ENCODE measurements at regions not wholly inside any gene's neighbourhood (a gene's known extent, or its start where the extent isn't known, plus 50 kb on each side); places are given as distances from the start of the nearest gene placed in this dataset.
"Not testable (repeated sequence)": the region's sequence is repeated elsewhere in the genome, so short reads cannot be mapped to it uniquely, and the experiment has no call there.

DNA sequence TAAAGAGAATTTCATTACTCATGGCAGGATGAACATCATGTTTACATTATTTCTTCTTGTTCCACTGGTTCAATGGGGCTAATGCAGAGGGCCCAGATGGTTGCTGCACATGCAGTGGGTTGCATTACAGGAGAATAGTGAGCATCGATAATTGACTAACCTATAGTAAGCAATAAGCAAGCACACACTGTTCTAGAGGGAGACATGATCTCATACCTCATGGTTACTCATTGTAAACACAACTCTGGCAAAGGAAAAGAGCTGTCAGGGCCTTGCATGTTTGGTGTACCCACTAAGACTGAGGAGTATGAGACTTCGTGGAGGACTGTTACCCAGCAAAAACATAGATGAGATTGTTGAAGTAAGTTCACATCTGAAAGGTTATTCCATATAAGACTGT is 885.6 kb upstream of the VRK2 start:
- no peak for DNase-seq (ENCODE audit: low spot score)

DNA sequence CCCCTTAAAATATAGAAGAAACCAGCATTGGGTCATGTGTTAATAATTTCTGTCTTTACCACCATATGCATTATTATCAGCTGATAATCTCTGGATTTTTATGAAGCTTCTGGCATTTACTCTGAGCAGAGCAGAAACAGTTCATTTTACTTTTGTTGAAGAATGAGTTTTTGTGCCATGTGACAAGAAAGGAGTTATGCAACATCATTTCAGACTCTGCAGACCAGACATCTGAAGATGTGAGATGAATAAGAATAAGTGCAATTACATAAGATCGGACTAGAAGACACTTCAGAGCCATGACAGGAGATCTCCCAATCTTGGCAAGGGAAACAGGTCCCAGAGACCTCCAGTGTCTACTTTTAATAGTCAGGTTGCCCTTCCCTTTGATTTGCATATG is 869.4 kb upstream of the VRK2 start:
- DNase-seq (ENCODE audit: low spot score), result no peak

DNA sequence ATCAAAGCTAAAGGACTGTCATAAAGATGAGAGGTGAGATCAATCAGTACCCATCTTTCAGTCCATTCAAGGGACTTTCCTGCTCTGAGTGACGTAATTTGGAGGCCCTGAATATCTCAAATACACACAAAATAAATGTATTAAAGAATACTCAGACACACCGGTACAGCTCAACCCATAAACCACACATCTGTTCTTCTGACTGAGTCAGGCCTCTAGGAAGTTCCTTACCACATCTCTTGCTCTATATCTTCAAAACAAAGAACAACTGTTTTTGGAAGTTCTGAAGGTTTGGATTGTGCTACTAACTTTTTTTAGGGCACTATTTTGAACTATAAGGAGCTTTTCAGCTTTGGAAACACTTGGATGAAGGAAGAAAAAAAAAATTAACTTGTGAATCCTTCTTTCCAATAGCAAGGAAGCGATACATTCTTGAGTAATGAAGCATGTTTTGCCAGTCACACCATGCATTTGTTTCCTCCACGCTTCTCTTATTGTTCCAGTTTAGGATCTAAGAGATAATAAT is 866.5 kb upstream of the VRK2 start:
- DNase-seq (ENCODE audit: low spot score), result no peak

GRCh38 chr2:57180678-57181077 is 865.9 kb upstream of the VRK2 start:
- DNase-seq (ENCODE audit: low spot score), result no peak

DNA sequence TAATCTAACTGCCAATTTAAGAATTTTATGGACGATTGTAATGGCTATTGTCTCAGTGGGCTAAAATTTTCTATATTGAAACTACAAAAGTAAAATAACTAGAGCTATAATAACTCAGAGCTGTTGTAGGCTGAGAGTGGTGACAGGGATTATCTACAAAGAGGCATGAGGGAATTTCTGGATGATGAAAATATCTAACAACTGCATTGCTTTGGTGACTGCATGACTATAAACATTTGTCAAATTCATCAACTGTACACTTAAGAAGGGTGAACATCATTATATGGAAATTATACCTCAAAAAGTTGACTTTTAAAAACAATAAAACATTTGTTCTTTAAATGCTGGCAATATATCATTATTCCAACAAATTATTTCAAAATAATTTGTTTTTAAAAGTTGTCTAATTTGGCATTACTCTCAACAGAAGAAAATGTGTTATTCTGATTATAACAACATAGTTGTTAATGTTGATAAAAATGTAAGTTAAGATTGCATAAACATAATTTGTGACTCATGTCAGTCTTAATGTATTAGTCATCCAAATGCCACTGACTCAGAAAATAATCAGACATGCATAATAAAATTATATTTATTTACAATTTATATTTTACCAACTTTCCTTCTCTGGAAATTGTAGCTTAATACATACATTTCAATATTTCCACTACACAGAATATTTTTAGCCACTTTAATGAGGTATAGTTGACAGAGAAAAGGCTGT is 865.1 kb upstream of the VRK2 start:
- DNase-seq (ENCODE audit: low spot score), result no peak

GRCh38 chr2:57182916-57183315 is 863.7 kb upstream of the VRK2 start:
- DNase-seq (ENCODE audit: low spot score), result no peak

GRCh38 chr2:57185568-57185967 is 861.0 kb upstream of the VRK2 start:
- no peak for DNase-seq (ENCODE audit: low spot score)

DNA sequence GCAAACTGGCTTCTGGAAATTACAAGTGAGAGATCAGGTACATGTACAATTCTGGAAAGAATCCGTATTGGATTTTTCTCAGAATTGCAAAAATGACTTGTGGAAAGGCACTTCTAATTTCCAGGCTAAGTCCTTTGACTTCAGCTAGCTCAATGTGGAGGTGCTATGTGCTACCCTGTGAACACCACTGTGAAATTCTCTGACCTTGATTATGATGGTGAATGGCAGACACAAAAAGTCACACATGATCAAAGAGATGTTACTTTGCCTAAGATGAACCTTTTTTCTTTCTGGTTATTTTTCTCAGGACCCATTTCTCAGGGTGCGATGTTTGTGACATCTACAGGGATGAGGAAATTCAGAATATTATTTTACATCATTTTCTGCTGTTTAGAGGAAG is 856.6 kb upstream of the VRK2 start:
- no peak for DNase-seq (ENCODE audit: low spot score)

- no peak for DNase-seq (ENCODE audit: low spot score)
Observed at GRCh38 chr2:57199663-57200062, 846.9 kb upstream of the VRK2 start.

DNA sequence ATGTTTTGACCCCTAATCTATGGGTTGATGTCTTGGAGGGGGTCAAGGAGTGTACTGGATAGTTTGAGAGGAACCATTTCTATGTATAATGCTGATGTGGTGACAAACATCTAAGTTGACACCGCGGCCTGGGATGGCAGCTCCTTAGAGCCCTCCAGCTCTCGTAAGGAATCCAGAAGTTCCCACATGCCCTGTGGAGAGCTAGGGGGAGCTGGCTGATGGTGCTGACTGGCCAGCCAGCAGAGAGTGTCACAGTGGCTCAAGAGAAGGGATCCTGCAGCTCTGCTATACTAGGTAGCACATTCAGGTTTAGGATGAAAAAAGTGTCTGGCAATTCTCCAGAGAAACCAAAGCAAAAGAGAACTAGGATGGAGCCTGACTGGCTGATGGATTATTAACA is 842.2 kb upstream of the VRK2 start:
- no peak for DNase-seq (ENCODE audit: low spot score)

- DNase-seq (ENCODE audit: low spot score), result no peak
Observed at GRCh38 chr2:57205241-57205640, 841.4 kb upstream of the VRK2 start.

DNA sequence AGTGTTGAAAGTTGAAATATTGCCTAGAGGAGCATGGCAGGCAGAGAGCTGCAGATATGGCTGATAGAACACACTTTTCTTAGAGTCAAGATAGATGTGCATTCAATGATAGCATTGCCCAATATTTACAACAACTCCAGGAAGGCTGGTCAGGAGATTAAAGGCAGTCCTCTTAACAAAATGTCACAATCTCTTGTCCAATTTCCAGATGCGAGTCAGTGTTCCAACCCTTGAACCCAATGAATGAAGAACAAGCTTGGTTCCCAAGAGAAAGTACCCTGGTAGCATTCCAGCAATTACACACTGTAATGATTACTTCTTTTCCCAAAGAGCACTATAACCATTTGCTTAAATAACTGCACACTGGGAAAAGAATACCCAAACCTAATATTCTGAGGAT is 839.4 kb upstream of the VRK2 start:
- DNase-seq (ENCODE audit: low spot score), result no peak

DNA sequence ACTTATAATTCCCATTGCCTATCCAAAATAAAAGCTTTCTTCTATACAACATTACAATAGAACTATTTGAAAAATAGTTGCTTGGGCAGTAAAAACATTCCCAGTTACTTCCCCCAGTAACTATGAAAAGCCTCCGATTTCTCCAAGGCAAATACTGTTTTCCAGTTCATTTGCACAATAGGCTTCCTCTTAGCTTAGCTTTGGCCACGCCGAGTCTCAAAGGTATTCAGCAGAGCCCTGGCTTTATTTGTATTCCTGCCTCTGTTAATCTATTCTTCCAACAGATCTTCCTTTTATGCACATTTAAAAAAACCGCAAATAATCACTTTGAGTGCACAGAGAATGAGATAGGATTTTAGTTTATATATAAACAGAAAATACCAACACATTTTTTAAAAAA is 836.8 kb upstream of the VRK2 start:
- no peak for DNase-seq (ENCODE audit: low spot score)

GRCh38 chr2:57210855-57211254 is 835.8 kb upstream of the VRK2 start:
- DNase-seq (ENCODE audit: low spot score), result no peak

- DNase-seq (ENCODE audit: low spot score), result no peak
Observed at GRCh38 chr2:57217013-57217412, 829.6 kb upstream of the VRK2 start.

DNA sequence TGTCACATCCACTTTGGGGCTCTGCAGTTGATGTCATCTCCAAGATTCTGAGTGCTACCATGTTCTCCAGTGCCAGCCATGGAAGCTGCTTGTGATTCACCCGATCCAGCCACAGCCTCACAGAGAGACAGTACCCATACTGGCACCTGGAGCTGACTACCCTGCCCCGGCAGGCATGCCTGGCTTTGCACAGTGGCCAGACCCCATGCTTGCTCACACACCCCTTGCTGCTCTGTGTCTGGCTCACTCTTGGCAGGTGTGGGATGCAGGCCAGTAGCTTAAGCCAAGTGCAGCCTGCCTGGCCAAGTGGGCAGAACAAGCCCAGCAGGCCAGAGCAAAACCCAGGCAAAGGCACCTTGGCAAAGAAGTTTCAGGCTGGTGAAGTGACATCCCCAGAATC is 828.4 kb upstream of the VRK2 start:
- no peak for DNase-seq (ENCODE audit: low spot score)

DNA sequence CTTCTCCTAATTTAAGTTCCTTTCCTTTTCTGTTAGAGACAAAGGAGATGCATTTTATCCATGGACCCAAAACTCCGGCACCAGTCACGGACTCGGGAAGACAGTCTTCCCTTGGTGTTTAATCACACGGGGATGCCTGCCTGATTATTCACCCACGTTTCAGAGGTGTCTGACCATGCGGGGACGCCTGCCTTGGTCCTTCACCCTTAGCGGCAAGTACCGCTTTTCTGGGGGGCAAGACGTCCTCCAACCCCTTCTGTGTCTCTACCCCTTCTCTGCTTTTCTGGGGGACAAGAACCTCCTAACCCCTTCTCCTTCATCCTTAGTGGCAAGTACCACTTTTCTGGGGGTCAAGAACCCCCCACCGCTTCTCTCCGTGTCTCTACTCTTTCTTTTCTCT is 816.9 kb upstream of the VRK2 start:
- DNase-seq (ENCODE audit: low spot score), result not testable (repeated sequence)

GRCh38 chr2:57232341-57232740 is 814.3 kb upstream of the VRK2 start:
- not testable (repeated sequence) for DNase-seq (ENCODE audit: low spot score)

DNA sequence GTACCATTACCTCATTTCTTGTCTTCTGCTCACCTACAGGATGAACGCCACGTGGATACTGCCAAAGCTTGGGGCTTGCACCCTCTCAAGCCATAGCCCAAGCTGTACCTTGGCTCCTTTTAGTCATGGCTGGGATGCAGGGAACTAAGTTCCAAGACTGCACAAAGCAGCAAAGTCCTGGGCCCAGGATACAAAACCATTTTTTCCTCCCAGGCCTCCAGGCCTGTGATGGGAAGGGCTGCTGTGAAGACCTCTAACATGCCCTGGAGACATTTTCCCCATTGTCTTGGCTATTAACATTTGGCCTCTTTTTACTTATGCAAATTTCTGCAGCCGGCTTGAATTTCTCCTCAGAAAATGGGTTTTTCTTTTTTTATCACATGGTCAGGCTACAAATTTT is 795.1 kb upstream of the VRK2 start:
- DNase-seq (ENCODE audit: low spot score), result not testable (repeated sequence)

DNA sequence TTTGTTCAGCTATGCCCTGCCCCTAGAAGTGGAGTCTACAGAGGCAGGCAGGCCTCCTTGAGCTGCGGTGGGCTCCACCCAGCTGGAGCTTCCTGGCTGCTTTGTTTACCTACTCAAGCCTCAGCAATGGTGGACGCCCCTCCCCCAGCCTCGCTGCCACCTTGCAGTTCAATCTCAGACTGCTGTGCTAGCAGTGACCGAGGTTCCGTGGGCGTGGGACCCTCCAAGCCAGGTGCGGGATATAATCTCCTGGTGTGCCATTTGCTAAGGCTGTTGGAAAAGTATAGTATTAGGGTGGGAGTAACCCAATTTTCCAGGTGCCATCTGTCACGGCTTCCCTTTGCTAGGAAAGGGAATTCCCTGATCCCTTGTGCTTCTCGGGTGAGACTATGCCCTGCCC is 770.2 kb upstream of the VRK2 start:
- DNase-seq (ENCODE audit: low spot score), result not testable (repeated sequence)

DNA sequence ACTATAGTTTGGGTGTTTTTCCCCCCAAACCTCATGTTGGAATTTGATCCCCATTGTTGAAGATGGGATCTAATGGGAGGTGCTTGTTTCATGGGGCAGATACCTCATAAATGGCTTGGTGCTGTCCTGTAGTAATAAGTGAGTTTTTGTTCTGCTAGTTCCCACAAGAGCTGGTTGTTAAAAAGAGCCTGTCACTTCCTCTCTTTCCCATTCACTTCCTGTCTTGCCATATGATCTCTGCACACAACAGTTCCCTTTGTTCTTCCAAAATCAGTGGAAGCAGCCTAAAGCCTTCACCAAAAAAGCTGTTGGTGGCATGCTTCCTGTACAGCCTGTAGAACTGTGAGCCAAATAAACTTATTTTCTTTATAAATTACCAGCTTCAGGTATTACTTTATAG is 768.2 kb upstream of the VRK2 start:
- DNase-seq (ENCODE audit: low spot score), result no peak

DNA sequence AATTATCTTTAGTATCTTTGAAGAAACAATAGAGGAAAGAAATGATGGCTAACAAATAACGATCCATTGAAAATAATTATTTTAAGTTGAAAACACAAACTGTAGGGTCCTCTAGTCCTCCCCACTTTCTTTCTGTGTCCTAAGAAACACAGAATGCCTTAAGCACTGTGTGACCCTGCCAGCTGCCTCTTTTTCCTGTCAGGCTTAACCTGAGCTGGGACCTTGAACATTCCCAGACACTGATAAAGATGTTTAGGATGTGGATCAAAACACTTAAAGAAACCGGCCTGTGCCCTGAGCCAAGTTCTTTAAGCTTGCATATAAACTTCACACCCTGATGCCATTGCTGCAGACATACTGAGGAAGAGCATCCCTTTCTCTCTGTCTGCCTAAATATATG is 755.4 kb upstream of the VRK2 start:
- DNase-seq (ENCODE audit: low spot score), result no peak

GRCh38 chr2:57296795-57297517 is 749.6 kb upstream of the VRK2 start:
- DNase-seq (ENCODE audit: low spot score), result no peak

DNA sequence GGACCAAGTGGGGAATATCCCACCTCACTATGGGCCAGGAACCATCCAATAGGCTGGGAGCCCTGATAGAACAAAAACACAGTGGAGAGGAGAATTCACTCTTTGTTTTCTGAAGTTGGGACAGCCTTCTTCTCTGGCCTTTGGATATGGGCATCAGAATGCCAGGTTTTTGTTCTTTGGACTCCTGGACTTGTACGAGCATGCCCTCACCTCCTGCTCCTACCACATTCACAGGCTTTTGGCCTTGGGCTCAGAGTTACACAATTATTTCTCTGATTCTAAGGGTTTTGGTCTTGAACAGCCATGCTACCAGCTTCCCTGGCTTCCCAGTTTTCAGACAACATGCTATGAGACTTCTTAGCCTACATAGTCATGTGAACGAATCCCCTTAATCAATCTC is 732.9 kb upstream of the VRK2 start:
- no peak for DNase-seq (ENCODE audit: low spot score)
